Prostate gland (tissue), 2 donors: ENCODE measurements at regions not wholly inside any gene's neighbourhood (a gene's known extent, or its start where the extent isn't known, plus 50 kb on each side); places are given as distances from the start of the nearest gene placed in this dataset.

Source experiments
- CTCF ChIP-seq, 4 experiments: fragments of 200-600 bp in 2 of 4; fragments of 450-650 bp in 2 of 4; sonication (generic) in 2 of 4; IDR thresholded peaks; 1 replicate in 3 of 4; 2 replicates in 1 of 4; pipeline ENCODE4 v1.5.1; 2016 to 2019; ENCODE audit warnings: antibody characterized with exemption in 4 of 4, mild to moderate bottlenecking in 2 of 4, moderate library complexity in 2 of 4
- POLR2A ChIP-seq: fragments of 450-650 bp; IDR thresholded peaks from one replicate; pipeline ENCODE4 v1.6.1; 2016; ENCODE audit warnings: antibody characterized with exemption, mild to moderate bottlenecking
- POLR2AphosphoS5 ChIP-seq: sonication (generic); formaldehyde crosslinking; IDR thresholded peaks from one replicate; pipeline ENCODE4 v1.6.1; 2017; ENCODE audit warnings: antibody characterized with exemption

DNA sequence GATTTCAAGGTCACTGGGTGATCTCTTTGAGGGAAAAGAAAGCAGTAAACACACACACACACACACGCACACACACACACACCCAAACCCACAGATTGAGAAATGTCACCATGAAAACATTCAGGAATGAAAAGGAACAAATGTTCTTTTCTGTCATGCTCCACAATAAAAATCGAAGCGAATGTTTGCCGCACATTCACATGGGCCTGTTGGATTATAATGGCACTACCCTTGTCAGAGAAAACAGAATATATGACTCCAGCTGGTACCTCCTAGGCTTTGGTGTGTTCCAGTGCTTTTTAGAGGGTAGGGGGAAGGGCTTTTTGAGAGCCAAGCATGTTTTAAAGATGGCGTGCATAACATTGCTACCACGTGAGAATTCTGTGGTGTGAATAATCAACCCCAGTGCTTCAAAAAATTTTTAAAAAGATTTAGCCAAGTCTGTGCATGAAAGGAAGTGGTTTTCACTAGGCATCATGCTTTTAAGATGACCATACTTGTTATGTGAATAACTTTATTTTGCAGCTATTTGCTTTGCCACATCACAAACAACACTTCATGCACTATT, 120.8 kb upstream of the ZNF608 start:
- TF ChIP-seq POLR2A = no peak
- no peak for TF ChIP-seq POLR2AphosphoS5
- TF ChIP-seq CTCF (IDR thresholded peaks at IDR 0.05) = no peak
